Stimulated activated naive CD8-positive, alpha-beta T cell treated with anti-CD3 and anti-CD28 coated beads, Interleukin-15, Interleukin-2, amounts not matched to agents 100 ng/mL and 50 ng/mL, for 24 hours (primary cell): ENCODE measurements at regions not wholly inside any gene's neighbourhood (a gene's known extent, or its start where the extent isn't known, plus 50 kb on each side); places are given as distances from the start of the nearest gene placed in this dataset.

ENCODE experiments used
- H3K27ac Mint-ChIP-seq: one replicate; pipeline ENCODE4 v1.8.0; 2021; ENCODE audit warnings: mild to moderate bottlenecking, mixed read lengths
- H3K27me3 Mint-ChIP-seq: one replicate; pipeline ENCODE4 v1.8.0; 2021; ENCODE audit warnings: mixed read lengths
- H3K36me3 Mint-ChIP-seq: one replicate; pipeline ENCODE4 v1.8.0; 2021; ENCODE audit warnings: low read depth, mixed read lengths
- H3K4me1 Mint-ChIP-seq: one replicate; pipeline ENCODE4 v1.8.0; 2021; ENCODE audit warnings: low read depth, mixed read lengths
- H3K4me3 Mint-ChIP-seq: one replicate; pipeline ENCODE4 v1.8.0; 2021; ENCODE audit warnings: mild to moderate bottlenecking, mixed read lengths
- H3K9me3 Mint-ChIP-seq: one replicate; pipeline ENCODE4 v1.8.0; 2021; ENCODE audit warnings: mixed read lengths

GRCh38 chr6:166688901-166689300 is 61.9 kb upstream of the RPS6KA2 start:
- Mint-ChIP-seq H3K36me3 (no peaks in the 10 kb centered on the region), H3K27ac (no peak overlapping the region), H3K4me3 (no peak overlapping the region), H3K9me3 (no peaks in the 10 kb centered on the region), H3K27me3 (no peaks in the 10 kb centered on the region), H3K4me1 (no peaks in the 10 kb centered on the region)

- Mint-ChIP-seq H3K27me3 (no peaks in the 10 kb centered on the region), H3K4me3 (no peak overlapping the region), H3K36me3 (no peaks in the 10 kb centered on the region), H3K9me3 (no peaks in the 10 kb centered on the region), H3K27ac (no peak overlapping the region), H3K4me1 (no peaks in the 10 kb centered on the region)
These were observed 60.8 kb upstream of the RPS6KA2 start for GRCh38 chr6:166687879-166688205.

- Mint-ChIP-seq H3K27me3 (no peaks in the 10 kb centered on the region), H3K4me3 (no peak overlapping the region), H3K27ac (no peak overlapping the region), H3K4me1 (no peaks in the 10 kb centered on the region), H3K36me3 (no peaks in the 10 kb centered on the region), H3K9me3 (no peaks in the 10 kb centered on the region)
These were observed 60.2 kb upstream of the RPS6KA2 start for GRCh38 chr6:166687070-166687878.

- Mint-ChIP-seq H3K27me3 (no peaks in the 10 kb centered on the region), H3K27ac (no peak overlapping the region), H3K4me3 (no peak overlapping the region), H3K4me1 (no peaks in the 10 kb centered on the region), H3K9me3 (no peaks in the 10 kb centered on the region), H3K36me3 (no peaks in the 10 kb centered on the region)
These were observed 59.3 kb upstream of the RPS6KA2 start for GRCh38 chr6:166686317-166686716.

GRCh38 chr6:166684866-166685265 is 57.8 kb upstream of the RPS6KA2 start:
- Mint-ChIP-seq H3K4me3 (no peak overlapping the region), H3K36me3 (no peaks in the 10 kb centered on the region), H3K9me3 (peaks cover 3% of the 10 kb centered on the region), H3K4me1 (no peaks in the 10 kb centered on the region), H3K27me3 (no peaks in the 10 kb centered on the region), H3K27ac (no peak overlapping the region)

DNA sequence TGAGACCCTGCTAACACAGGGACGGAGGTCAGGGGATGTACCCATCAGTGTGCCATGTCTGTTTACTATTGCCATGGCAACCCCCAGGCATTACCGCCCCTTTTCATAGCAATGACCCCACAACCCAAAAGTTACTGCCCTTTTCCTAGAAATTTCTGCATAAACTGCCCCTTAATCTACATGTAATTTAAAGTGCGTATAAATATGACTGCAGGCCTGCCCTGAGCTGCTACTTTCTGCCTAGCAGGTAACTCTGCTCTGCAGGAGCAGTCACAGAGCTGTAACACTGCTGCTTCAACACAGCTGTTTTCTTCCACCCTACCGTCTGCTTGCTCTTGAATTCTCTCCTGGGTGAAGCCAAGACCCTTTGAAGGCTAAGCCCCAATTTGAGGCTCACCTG is 57.1 kb upstream of the RPS6KA2 start:
- Mint-ChIP-seq H3K27ac (no peak overlapping the region), H3K4me3 (no peak overlapping the region), H3K4me1 (no peaks in the 10 kb centered on the region), H3K36me3 (no peaks in the 10 kb centered on the region), H3K27me3 (no peaks in the 10 kb centered on the region), H3K9me3 (peaks cover 3% of the 10 kb centered on the region)

DNA sequence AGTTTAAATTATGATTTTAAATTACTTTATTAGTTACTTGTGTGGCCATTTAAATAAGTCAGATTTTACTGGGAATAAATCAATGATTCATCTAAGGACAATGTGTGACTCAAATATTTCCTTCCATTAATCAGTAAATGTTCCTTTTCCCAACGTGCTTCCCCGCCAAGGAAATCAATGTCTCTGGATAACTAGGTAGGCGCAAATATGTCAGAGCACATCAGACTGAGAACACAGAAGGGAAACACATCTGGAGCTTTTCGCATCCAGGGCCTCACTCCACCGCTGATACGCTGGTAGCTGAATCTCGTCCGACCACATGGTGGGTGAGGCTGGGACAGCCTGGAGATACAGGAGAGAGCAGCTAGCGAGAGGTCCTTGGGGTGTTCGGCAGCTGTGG is 56.4 kb upstream of the RPS6KA2 start:
- Mint-ChIP-seq H3K4me3 (no peak overlapping the region), H3K27ac (no peak overlapping the region), H3K4me1 (no peaks in the 10 kb centered on the region), H3K27me3 (no peaks in the 10 kb centered on the region), H3K9me3 (peaks cover 3% of the 10 kb centered on the region), H3K36me3 (no peaks in the 10 kb centered on the region)

GRCh38 chr6:166679566-166679965 is 52.5 kb upstream of the RPS6KA2 start:
- H3K9me3 Mint-ChIP-seq: peaks cover 3% of the 10 kb centered on the region
- H3K36me3 Mint-ChIP-seq: no peaks in the 10 kb centered on the region
- H3K4me3 Mint-ChIP-seq: no peak overlapping the region
- no peaks in the 10 kb centered on the region for H3K27me3 Mint-ChIP-seq
- no peak overlapping the region for H3K27ac Mint-ChIP-seq
- no peaks in the 10 kb centered on the region for H3K4me1 Mint-ChIP-seq

GRCh38 chr6:166678426-166678825 is 51.4 kb upstream of the RPS6KA2 start:
- H3K27me3 Mint-ChIP-seq: peaks cover 9% of the 10 kb centered on the region
- peaks cover 4% of the 10 kb centered on the region for H3K4me1 Mint-ChIP-seq
- H3K27ac Mint-ChIP-seq: no peak overlapping the region
- H3K4me3 Mint-ChIP-seq: no peak overlapping the region
- no peaks in the 10 kb centered on the region for H3K36me3 Mint-ChIP-seq
- peaks cover 3% of the 10 kb centered on the region for H3K9me3 Mint-ChIP-seq

DNA sequence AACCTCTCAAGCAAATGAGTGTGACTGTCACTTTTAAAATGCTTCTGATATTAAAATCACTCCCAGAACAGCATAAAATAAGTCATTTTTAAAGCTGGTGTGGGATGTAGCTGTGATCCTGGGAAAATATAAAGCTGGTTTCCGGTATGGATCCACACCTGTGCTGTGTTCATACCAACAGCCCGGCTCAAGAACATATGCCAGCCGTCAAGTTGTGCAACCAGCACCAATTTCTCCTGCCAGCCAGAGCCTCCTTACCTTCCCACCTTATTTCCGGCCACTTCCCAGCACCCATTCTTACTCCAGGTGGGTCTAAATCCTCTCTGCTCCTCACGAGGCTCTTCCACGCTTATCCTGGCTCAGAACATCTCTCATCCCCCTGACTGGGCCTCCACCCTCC is 50.9 kb upstream of the RPS6KA2 start:
- Mint-ChIP-seq H3K9me3 (peaks cover 3% of the 10 kb centered on the region), H3K27ac (no peak overlapping the region), H3K4me1 (peaks cover 4% of the 10 kb centered on the region), H3K27me3 (peaks cover 9% of the 10 kb centered on the region), H3K4me3 (no peak overlapping the region), H3K36me3 (no peaks in the 10 kb centered on the region)
